NB4 (cell line): ENCODE measurements at regions not wholly inside any gene's neighbourhood (a gene's known extent, or its start where the extent isn't known, plus 50 kb on each side); places are given as distances from the start of the nearest gene placed in this dataset.

Experiments used
- DNase-seq: peaks from one replicate; pipeline ENCODE4 v3.0.0; 2010; ENCODE audit warnings: low read depth
- H3K4me3 ChIP-seq: one replicate; pipeline ENCODE4 v1.5.1; 2011; ENCODE audit warnings: mild to moderate bottlenecking, low read depth, low read length, moderate library complexity
- CTCF ChIP-seq: IDR thresholded peaks from one replicate; pipeline ENCODE4 v1.5.1; 2012; ENCODE audit warnings: low read depth, low read length
- MAX ChIP-seq: IDR thresholded peaks from 2 replicates; pipeline ENCODE4 v1.6.1; 2011; ENCODE audit warnings: low read depth, low read length
- MYC ChIP-seq: IDR thresholded peaks from 2 replicates; pipeline ENCODE4 v1.6.1; 2011; ENCODE audit warnings: low read depth, low read length
- POLR2A ChIP-seq: IDR thresholded peaks from 2 replicates; pipeline ENCODE4 v1.6.1; 2011; ENCODE audit warnings: mild to moderate bottlenecking; ENCODE audit not compliant: insufficient read length; ENCODE audit errors: extremely low read depth

- no peak overlapping the region for H3K4me3 ChIP-seq
- DNase-seq: peak; percentile 33
- no peak for TF ChIP-seq MAX
- no peak for TF ChIP-seq MYC
- peak; percentile 45 for TF ChIP-seq CTCF
- no peak for TF ChIP-seq POLR2A
Observed at GRCh38 chr1:222009105-222009730, 267.3 kb upstream of the DUSP10 start.

- H3K4me3 ChIP-seq: no peak overlapping the region
- TF ChIP-seq CTCF (no peak), MYC (no peak), MAX (no peak), POLR2A (no peak)
- no peak for DNase-seq
Observed at GRCh38 chr1:222006715-222007114, 264.8 kb upstream of the DUSP10 start.

- TF ChIP-seq MAX (no peak), POLR2A (no peak), MYC (no peak), CTCF (no peak)
- no peak for DNase-seq
- H3K4me3 ChIP-seq: no peak overlapping the region
Observed at GRCh38 chr1:222004784-222005183, 262.9 kb upstream of the DUSP10 start.

GRCh38 chr1:222004034-222004433 lies 262.1 kb upstream of the DUSP10 start:
- no peak for TF ChIP-seq CTCF
- no peak for TF ChIP-seq MYC
- no peak for TF ChIP-seq POLR2A
- no peak for TF ChIP-seq MAX
- no peak overlapping the region for H3K4me3 ChIP-seq
- DNase-seq: no peak

- TF ChIP-seq MYC (no peak), POLR2A (no peak)
- no peak overlapping the region for H3K4me3 ChIP-seq
Observed at GRCh38 chr1:222002503-222002902, 260.6 kb upstream of the DUSP10 start.

GRCh38 chr1:222000131-222000530 lies 258.2 kb upstream of the DUSP10 start:
- TF ChIP-seq CTCF (no peak), MYC (no peak), POLR2A (no peak), MAX (no peak)
- no peak for DNase-seq
- H3K4me3 ChIP-seq: no peak overlapping the region

More at GRCh38 chr1:222002503-222002902, 260.6 kb upstream of the DUSP10 start:
- no peak for DNase-seq
